DOHH2 (cell line): ENCODE measurements at regions not wholly inside any gene's neighbourhood (a gene's known extent, or its start where the extent isn't known, plus 50 kb on each side); places are given as distances from the start of the nearest gene placed in this dataset.

Experiments used
- CTCF ChIP-seq: fragments of 200-600 bp; sonication (generic); IDR thresholded peaks from one replicate; pipeline ENCODE4 v1.5.1; 2014; ENCODE audit warnings: antibody characterized with exemption, mild to moderate bottlenecking, low read depth, low read length; ENCODE audit not compliant: poor library complexity, severe bottlenecking
- EZH2phosphoT487 ChIP-seq: fragments of 200-600 bp; sonication (generic); IDR thresholded peaks from 2 replicates; pipeline ENCODE4 v1.6.1; 2017; ENCODE audit warnings: borderline replicate concordance, mild to moderate bottlenecking, antibody characterized with exemption, low read length, moderate library complexity, mixed read lengths

DNA sequence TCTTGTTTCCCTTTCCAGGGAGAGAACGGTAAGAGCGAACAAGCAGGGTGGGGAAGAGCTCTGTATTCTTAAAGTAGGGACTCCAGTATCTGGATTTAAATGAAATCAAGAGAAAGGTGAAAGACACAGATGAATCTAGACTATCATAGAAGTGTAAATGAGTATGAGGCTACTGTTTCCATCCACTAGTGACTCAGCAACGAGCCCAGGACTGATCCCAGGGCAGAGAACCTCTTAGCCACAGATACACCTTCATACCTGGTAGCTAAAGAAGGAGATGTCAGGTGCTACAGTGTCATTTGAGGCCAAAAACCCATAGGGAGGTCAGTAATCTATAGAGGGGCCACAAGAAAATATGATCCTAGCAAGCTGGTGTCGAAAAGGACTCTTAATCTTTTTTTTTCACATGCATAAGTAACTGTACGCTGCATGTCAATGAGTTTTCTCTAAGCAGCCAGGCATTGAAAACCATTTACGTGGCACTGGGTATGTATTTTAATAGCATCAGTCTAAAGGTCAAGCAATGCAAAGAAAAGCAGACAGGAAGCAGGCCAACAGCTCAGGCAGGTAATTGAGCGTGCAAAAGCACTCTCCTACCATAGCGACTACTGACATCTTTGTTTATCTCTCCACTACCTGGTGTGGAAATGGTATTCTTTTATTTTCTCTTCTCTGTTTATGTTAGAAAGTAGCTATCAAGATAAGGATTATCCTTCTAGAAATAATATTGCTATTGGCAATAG lies 91.5 kb upstream of the EGR2 start:
- TF ChIP-seq CTCF (no peak), EZH2phosphoT487 (no peak)
